Bronchial epithelial cell (primary cell): ENCODE measurements at regions not wholly inside any gene's neighbourhood (a gene's known extent, or its start where the extent isn't known, plus 50 kb on each side); places are given as distances from the start of the nearest gene placed in this dataset.

Experiments used
- DNase-seq: peaks from one replicate; pipeline ENCODE4 v3.0.0-alpha.2; 2010; ENCODE audit warnings: low read depth
- FAIRE-seq: peaks from 2 replicates; lab custom pipeline; 2011; peaks lifted over from hg19 to GRCh38; lab: Jason Lieb, UNC
- H3K27me3 ChIP-seq: 2 replicates; pipeline ENCODE4 v1.5.1; 2011; ENCODE audit warnings: low read length; ENCODE audit not compliant: control insufficient read depth, insufficient read depth
- H3K36me3 ChIP-seq: 2 replicates; pipeline ENCODE4 v1.5.1; 2011; ENCODE audit warnings: low read length; ENCODE audit not compliant: control insufficient read depth, insufficient read depth
- H3K4me3 ChIP-seq: 2 replicates; pipeline ENCODE4 v1.5.1; 2011; ENCODE audit warnings: mild to moderate bottlenecking, low read depth, low read length, control low read depth
- CTCF ChIP-seq: IDR thresholded peaks from 2 replicates; pipeline ENCODE4 v1.5.1; 2011; ENCODE audit warnings: mild to moderate bottlenecking, moderate library complexity, low read length, control low read depth, inconsistent platforms; ENCODE audit not compliant: insufficient read depth, severe bottlenecking

- no peak for FAIRE-seq
- H3K27me3 ChIP-seq = no peaks in the 10 kb centered on the region
- no peak for TF ChIP-seq CTCF
Measured at GRCh38 chr4:84167093-84167492, 332.0 kb downstream of the NKX6-1 start.

GRCh38 chr4:84166486-84166885, 332.6 kb downstream of the NKX6-1 start:
- Histone ChIP-seq H3K27me3 (no peaks in the 10 kb centered on the region), H3K4me3 (no peak overlapping the region), H3K36me3 (no peaks in the 10 kb centered on the region)
- FAIRE-seq = peak; percentile 28
- TF ChIP-seq CTCF = no peak
- DNase-seq = no peak

More at GRCh38 chr4:84167093-84167492, 332.0 kb downstream of the NKX6-1 start:
- DNase-seq = no peak
- no peak overlapping the region for H3K4me3 ChIP-seq
- no peaks in the 10 kb centered on the region for H3K36me3 ChIP-seq

- peaks cover 2% of the 10 kb centered on the region for H3K27me3 ChIP-seq
- no peak for FAIRE-seq
- no peaks in the 10 kb centered on the region for H3K36me3 ChIP-seq
- no peak overlapping the region for H3K4me3 ChIP-seq
- no peak for DNase-seq
- TF ChIP-seq CTCF = no peak
Measured at GRCh38 chr4:84164201-84164600, 334.9 kb downstream of the NKX6-1 start.

- Histone ChIP-seq H3K36me3 (no peaks in the 10 kb centered on the region), H3K27me3 (peaks cover 2% of the 10 kb centered on the region), H3K4me3 (no peak overlapping the region)
- DNase-seq (no peak), FAIRE-seq (no peak)
- no peak for TF ChIP-seq CTCF
Measured at GRCh38 chr4:84159762-84160161, 339.3 kb downstream of the NKX6-1 start.

GRCh38 chr4:84158670-84159069, 340.4 kb downstream of the NKX6-1 start:
- no peak overlapping the region for H3K4me3 ChIP-seq
- TF ChIP-seq CTCF = no peak
- FAIRE-seq = no peak
- H3K36me3 ChIP-seq = no peaks in the 10 kb centered on the region
- peaks cover 2% of the 10 kb centered on the region for H3K27me3 ChIP-seq
- no peak for DNase-seq

- no peak for TF ChIP-seq CTCF
- Histone ChIP-seq H3K27me3 (no peaks in the 10 kb centered on the region), H3K4me3 (no peak overlapping the region), H3K36me3 (no peaks in the 10 kb centered on the region)
- FAIRE-seq (no peak), DNase-seq (no peak)
Measured at GRCh38 chr4:84151574-84151973, 347.5 kb downstream of the NKX6-1 start.
